HCT116 (cell line): ENCODE measurements at regions not wholly inside any gene's neighbourhood (a gene's known extent, or its start where the extent isn't known, plus 50 kb on each side); places are given as distances from the start of the nearest gene placed in this dataset.

Experiments
- ATAC-seq: fragments of 200-7000 bp; cut with Tn5 transposase; 2 replicates; pipeline ENCODE4 v1.9.1; 2020; ENCODE audit warnings: mild to moderate bottlenecking, moderate library complexity
- BruUV-seq: library from RNA; stranded (reverse); fragments of 400-500 nt; replicated peaks from 2 replicates; lab custom pipeline; 2021; lab: Mats Ljungman, UMichigan
- CTCF ChIA-PET: fragments of 300-600 bp; sonication (Branson Sonifier 250); formaldehyde crosslinking; loops from one replicate; lab custom pipeline; 2021; ENCODE audit warnings: antibody characterized with exemption; lab: Charles Lee
- POLR2A ChIA-PET: fragments of 300-600, 350-600 bp; sonication (Branson Sonifier 250); formaldehyde crosslinking; loops from one replicate; lab custom pipeline; 2021; ENCODE audit warnings: antibody characterized with exemption; lab: Charles Lee
- RAD21 ChIA-PET, 2 experiments: fragments of 300-600 bp; sonication (Branson Sonifier 250); formaldehyde crosslinking; loops; one replicate each; lab custom pipeline; 2023; ENCODE audit warnings: low total read pairs in 2 of 2; ENCODE audit not compliant: uncharacterized antibody in 2 of 2, unreplicated experiment in 2 of 2, low non-redundant PET in 1 of 2; lab: Charles Lee
- DNase-seq: peaks from one replicate; pipeline ENCODE4 v3.0.0-alpha.2; 2010; ENCODE audit warnings: low read depth, low spot score
- H2AFZ ChIP-seq: fragments of 200-600 bp; shearing (Covaris generic), sonication (generic); 2 replicates; pipeline ENCODE4 v1.6.1; 2017; ENCODE audit warnings: low read depth, mixed run types, mixed read lengths, antibody characterized with exemption, low read length; ENCODE audit not compliant: poor library complexity, severe bottlenecking
- H3K27ac ChIP-seq: 2 replicates; pipeline ENCODE4 v1.5.1; 2012; ENCODE audit warnings: low read depth, low read length
- H3K27me3 ChIP-seq: fragments of 200-600 bp; sonication (generic); 2 replicates; pipeline ENCODE4 v1.6.1; 2016; ENCODE audit warnings: mixed run types, low read length, mixed read lengths; ENCODE audit not compliant: insufficient read depth
- H3K36me3 ChIP-seq, 2 experiments: fragments of 200-500 bp in 1 of 2; fragments of 200-600 bp in 1 of 2; sonication (Bioruptor generic) in 1 of 2; sonication (generic) in 1 of 2; 2 replicates each; pipeline versions ENCODE4 v1.5.1 to v1.6.1; 2014 to 2016; ENCODE audit warnings: low read length in 2 of 2, inconsistent platforms in 1 of 2, mixed read lengths in 1 of 2, mixed run types in 1 of 2; ENCODE audit not compliant: insufficient read depth in 2 of 2, control insufficient read depth in 1 of 2
- H3K4me1 ChIP-seq, 2 experiments: fragments of 200-600 bp in 1 of 2; sonication (generic) in 1 of 2; 2 replicates each; pipeline versions ENCODE4 v1.5.1 to v1.6.1; 2012 to 2017; ENCODE audit warnings: low read length in 2 of 2, inconsistent platforms in 1 of 2, mild to moderate bottlenecking in 1 of 2, mixed read lengths in 1 of 2, mixed run types in 1 of 2, moderate library complexity in 1 of 2; ENCODE audit not compliant: insufficient read depth in 2 of 2, control insufficient read depth in 1 of 2
- H3K4me2 ChIP-seq: fragments of 200-600 bp; sonication (generic); 2 replicates; pipeline ENCODE4 v1.6.1; 2017; ENCODE audit warnings: mixed run types, low read length, mixed read lengths
- H3K4me3 ChIP-seq, 2 experiments: fragments of 200-600 bp in 1 of 2; sonication (generic) in 1 of 2; replicated peaks in 1 of 2; 2 replicates each; pipeline ENCODE4 v1.5.1; 2011 to 2016; ENCODE audit warnings: low read length in 2 of 2, control low read depth in 1 of 2, low read depth in 1 of 2, mild to moderate bottlenecking in 1 of 2, mixed read lengths in 1 of 2, mixed run types in 1 of 2
- H3K79me2 ChIP-seq: fragments of 200-600 bp; sonication (generic); 2 replicates; pipeline ENCODE4 v1.6.1; 2017; ENCODE audit warnings: mild to moderate bottlenecking, mixed run types, low read length, moderate library complexity, mixed read lengths; ENCODE audit not compliant: insufficient read depth
- H3K9ac ChIP-seq: fragments of 200-600 bp; sonication (generic); 2 replicates; pipeline ENCODE4 v1.6.1; 2016; ENCODE audit warnings: low read length, mixed read lengths
- H3K9me2 ChIP-seq: fragments of 200-600 bp; sonication (generic), shearing (Covaris generic); 2 replicates; pipeline ENCODE4 v1.6.1; 2017; ENCODE audit warnings: mixed run types, mild to moderate bottlenecking, moderate library complexity; ENCODE audit not compliant: insufficient read depth
- H3K9me3 ChIP-seq, 2 experiments: fragments of 200-500 bp in 1 of 2; fragments of 200-600 bp in 1 of 2; sonication (Bioruptor generic) in 1 of 2; sonication (generic) in 1 of 2; 2 replicates each; pipeline ENCODE4 v1.6.1; 2014 to 2017; ENCODE audit warnings: low read length in 2 of 2, mixed read lengths in 2 of 2, inconsistent platforms in 1 of 2, low read depth in 1 of 2, mild to moderate bottlenecking in 1 of 2, mixed run types in 1 of 2, moderate library complexity in 1 of 2; ENCODE audit not compliant: control insufficient read depth in 1 of 2, insufficient read depth in 1 of 2
- H4K20me1 ChIP-seq: fragments of 200-600 bp; sonication (generic), shearing (Covaris generic); 2 replicates; pipeline ENCODE4 v1.6.1; 2017; ENCODE audit warnings: mixed run types, mild to moderate bottlenecking, moderate library complexity; ENCODE audit not compliant: insufficient read depth
- CBX3 ChIP-seq: IDR thresholded peaks from 2 replicates; pipeline ENCODE4 v1.6.1; 2012; ENCODE audit warnings: low read depth
- CEBPB ChIP-seq: IDR thresholded peaks from 2 replicates; pipeline ENCODE4 v1.6.1; 2012; ENCODE audit warnings: low read depth
- ELF1 ChIP-seq: IDR thresholded peaks from 2 replicates; pipeline ENCODE4 v1.6.1; 2012; ENCODE audit warnings: low read depth, borderline replicate concordance
- EZH2 ChIP-seq: fragments of 200-600 bp; sonication (generic); IDR thresholded peaks from 2 replicates; pipeline ENCODE4 v1.6.1; 2017; ENCODE audit warnings: antibody characterized with exemption, mixed run types
- JUND ChIP-seq: IDR thresholded peaks from 2 replicates; pipeline ENCODE4 v1.6.1; 2012
- POLR2A ChIP-seq: IDR thresholded peaks from 2 replicates; pipeline ENCODE4 v1.7.0; 2011; ENCODE audit warnings: borderline replicate concordance; ENCODE audit not compliant: insufficient read depth, insufficient read length; ENCODE audit errors: extremely low read depth
- POLR2AphosphoS5 ChIP-seq: IDR thresholded peaks from 2 replicates; pipeline ENCODE4 v1.6.1; 2011; ENCODE audit warnings: mild to moderate bottlenecking, low read depth, low read length, moderate library complexity
- RAD21 ChIP-seq: IDR thresholded peaks from 2 replicates; pipeline ENCODE4 v1.6.1; 2012; ENCODE audit warnings: low read depth, mild to moderate bottlenecking
- SIN3A ChIP-seq: IDR thresholded peaks from 2 replicates; pipeline ENCODE4 v1.6.1; 2012; ENCODE audit warnings: low read depth
- SP1 ChIP-seq: IDR thresholded peaks from 2 replicates; pipeline ENCODE4 v1.6.1; 2012; ENCODE audit warnings: low read depth
- SRF ChIP-seq: IDR thresholded peaks from 2 replicates; pipeline ENCODE4 v1.6.1; 2012; ENCODE audit warnings: low read depth
- ZFX ChIP-seq: fragments of 450-650 bp; IDR thresholded peaks from 2 replicates; pipeline ENCODE4 v1.6.1; 2017
- intact Hi-C: fragments of 100-400 bp; cut with micrococcal nuclease; formaldehyde crosslinking; loops from 2 replicates; pipeline ENCODE4 v1.10.0; 2022
- TF ChIP-seq, protein P1 (sequence below), 3 experiments: fragments of 200-600 bp in 1 of 3; sonication (generic) in 1 of 3; IDR thresholded peaks in 2 of 3; conservative IDR thresholded peaks in 1 of 3; 2 replicates each; pipeline ENCODE4 v1.5.1; 2012 to 2017; ENCODE audit warnings: low read depth in 2 of 3, low read length in 2 of 3, antibody characterized with exemption in 1 of 3, borderline replicate concordance in 1 of 3, control low read depth in 1 of 3, mild to moderate bottlenecking in 1 of 3, mixed read lengths in 1 of 3, mixed run types in 1 of 3, moderate library complexity in 1 of 3; ENCODE audit not compliant: insufficient read depth in 1 of 3
- TF ChIP-seq, protein P2 (sequence below): IDR thresholded peaks from 2 replicates; pipeline ENCODE4 v1.6.1; 2012
- TF ChIP-seq, protein P3 (sequence below): IDR thresholded peaks from 2 replicates; pipeline ENCODE4 v1.6.1; 2012
- TF ChIP-seq, protein P4 (sequence below): IDR thresholded peaks from 2 replicates; pipeline ENCODE4 v1.6.1; 2012; ENCODE audit warnings: low read depth

DNA sequence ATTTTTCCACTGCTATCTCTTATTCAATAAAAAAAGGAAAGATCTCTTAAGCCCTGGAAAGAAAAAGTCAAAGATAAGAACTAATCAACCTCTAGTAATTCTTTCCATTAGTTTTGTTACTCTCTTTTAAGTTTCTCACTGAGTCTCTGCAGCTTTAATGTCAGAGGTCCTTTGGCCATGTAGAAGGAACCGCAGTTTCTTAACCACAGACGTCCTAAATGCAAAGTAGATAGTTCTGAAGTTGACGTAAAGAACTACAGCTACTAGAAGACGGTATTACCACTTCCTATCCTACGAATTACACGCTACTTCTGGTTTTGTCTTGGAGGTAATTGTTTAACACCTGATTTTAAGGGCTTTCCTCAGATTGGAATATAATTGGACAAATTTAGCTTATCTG lies 325.9 kb downstream of the ANKRD50 start:
- CTCF ChIA-PET: no interaction called here
- intact Hi-C loops: no loop called here
- TF ChIP-seq EZH2 (no peak), ELF1 (no peak), POLR2A (no peak), SRF (no peak), ZFX (no peak), SP1 (no peak), JUND (no peak), SIN3A (no peak), RAD21 (no peak), CEBPB (no peak)
- TF ChIP-seq, protein P1, sequence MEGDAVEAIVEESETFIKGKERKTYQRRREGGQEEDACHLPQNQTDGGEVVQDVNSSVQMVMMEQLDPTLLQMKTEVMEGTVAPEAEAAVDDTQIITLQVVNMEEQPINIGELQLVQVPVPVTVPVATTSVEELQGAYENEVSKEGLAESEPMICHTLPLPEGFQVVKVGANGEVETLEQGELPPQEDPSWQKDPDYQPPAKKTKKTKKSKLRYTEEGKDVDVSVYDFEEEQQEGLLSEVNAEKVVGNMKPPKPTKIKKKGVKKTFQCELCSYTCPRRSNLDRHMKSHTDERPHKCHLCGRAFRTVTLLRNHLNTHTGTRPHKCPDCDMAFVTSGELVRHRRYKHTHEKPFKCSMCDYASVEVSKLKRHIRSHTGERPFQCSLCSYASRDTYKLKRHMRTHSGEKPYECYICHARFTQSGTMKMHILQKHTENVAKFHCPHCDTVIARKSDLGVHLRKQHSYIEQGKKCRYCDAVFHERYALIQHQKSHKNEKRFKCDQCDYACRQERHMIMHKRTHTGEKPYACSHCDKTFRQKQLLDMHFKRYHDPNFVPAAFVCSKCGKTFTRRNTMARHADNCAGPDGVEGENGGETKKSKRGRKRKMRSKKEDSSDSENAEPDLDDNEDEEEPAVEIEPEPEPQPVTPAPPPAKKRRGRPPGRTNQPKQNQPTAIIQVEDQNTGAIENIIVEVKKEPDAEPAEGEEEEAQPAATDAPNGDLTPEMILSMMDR (IDR thresholded peaks at IDR 0.05 in 2 of 3, conservative IDR thresholded peaks at IDR 0.05 in 1 of 3; ENCODE audit: borderline replicate concordance in 1 of 3, insufficient read depth in 1 of 3, low read depth in 2 of 3, low read length in 2 of 3): no peak
- Histone ChIP-seq H3K4me1 (no peaks in the 10 kb centered on the region), H3K27ac (no peak overlapping the region), H4K20me1 (no peaks in the 10 kb centered on the region), H3K9ac (no peak overlapping the region), H3K9me3 (no peaks in the 10 kb centered on the region), H3K4me2 (no peak overlapping the region), H3K9me2 (no peaks in the 10 kb centered on the region), H3K79me2 (no peaks in the 10 kb centered on the region), H3K36me3 (no peaks in the 10 kb centered on the region), H3K27me3 (no peaks in the 10 kb centered on the region), H3K4me3 (no peak overlapping the region), H2AFZ (no peak overlapping the region)
- POLR2A ChIA-PET: no interaction called here
- RAD21 ChIA-PET: no interaction called here
- ATAC-seq (no peak), DNase-seq (no peak)
- BruUV-seq: no TSS peak

DNA sequence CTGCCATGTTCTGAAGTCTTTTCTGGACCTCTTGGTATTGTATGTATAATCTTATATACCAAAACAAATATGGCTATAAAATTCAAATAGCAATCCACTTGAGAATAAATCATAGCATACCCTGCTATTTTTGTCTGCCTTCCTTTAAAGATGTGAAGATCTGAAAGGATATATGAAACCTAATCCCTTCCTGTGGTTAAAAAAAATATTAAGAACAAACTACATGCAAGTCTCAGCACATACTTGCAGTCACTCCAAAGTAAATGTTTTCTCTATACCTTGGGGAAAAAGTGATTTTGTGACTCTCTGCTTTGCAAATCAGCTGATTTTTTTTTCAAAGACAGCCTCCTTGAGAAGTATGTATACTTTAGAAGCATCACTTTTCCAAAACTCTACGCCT lies 322.9 kb downstream of the ANKRD50 start:
- H3K4me3 ChIP-seq: no peak overlapping the region
- H3K79me2 ChIP-seq: no peaks in the 10 kb centered on the region
- H3K27ac ChIP-seq: no peak overlapping the region
- H3K27me3 ChIP-seq: no peaks in the 10 kb centered on the region
- H3K9me2 ChIP-seq: no peaks in the 10 kb centered on the region
- RAD21 ChIA-PET: no interaction called here
- no peak overlapping the region for H2AFZ ChIP-seq
- H3K4me2 ChIP-seq: no peak overlapping the region
- no peak overlapping the region for H3K9ac ChIP-seq
- DNase-seq (no peak), ATAC-seq (no peak)
- H3K9me3 ChIP-seq: no peaks in the 10 kb centered on the region
- BruUV-seq: no TSS peak
- POLR2A ChIA-PET: no interaction called here
- CTCF ChIA-PET: no interaction called here
- intact Hi-C loops: no loop called here
- H4K20me1 ChIP-seq: no peaks in the 10 kb centered on the region
- no peaks in the 10 kb centered on the region for H3K4me1 ChIP-seq
- H3K36me3 ChIP-seq: no peaks in the 10 kb centered on the region
- TF ChIP-seq POLR2AphosphoS5: no peak
- no peak for TF ChIP-seq CBX3
- TF ChIP-seq, protein P2, sequence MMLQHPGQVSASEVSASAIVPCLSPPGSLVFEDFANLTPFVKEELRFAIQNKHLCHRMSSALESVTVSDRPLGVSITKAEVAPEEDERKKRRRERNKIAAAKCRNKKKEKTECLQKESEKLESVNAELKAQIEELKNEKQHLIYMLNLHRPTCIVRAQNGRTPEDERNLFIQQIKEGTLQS: no peak
- TF ChIP-seq, protein P3, sequence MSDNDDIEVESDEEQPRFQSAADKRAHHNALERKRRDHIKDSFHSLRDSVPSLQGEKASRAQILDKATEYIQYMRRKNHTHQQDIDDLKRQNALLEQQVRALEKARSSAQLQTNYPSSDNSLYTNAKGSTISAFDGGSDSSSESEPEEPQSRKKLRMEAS: no peak
- TF ChIP-seq, protein P4, sequence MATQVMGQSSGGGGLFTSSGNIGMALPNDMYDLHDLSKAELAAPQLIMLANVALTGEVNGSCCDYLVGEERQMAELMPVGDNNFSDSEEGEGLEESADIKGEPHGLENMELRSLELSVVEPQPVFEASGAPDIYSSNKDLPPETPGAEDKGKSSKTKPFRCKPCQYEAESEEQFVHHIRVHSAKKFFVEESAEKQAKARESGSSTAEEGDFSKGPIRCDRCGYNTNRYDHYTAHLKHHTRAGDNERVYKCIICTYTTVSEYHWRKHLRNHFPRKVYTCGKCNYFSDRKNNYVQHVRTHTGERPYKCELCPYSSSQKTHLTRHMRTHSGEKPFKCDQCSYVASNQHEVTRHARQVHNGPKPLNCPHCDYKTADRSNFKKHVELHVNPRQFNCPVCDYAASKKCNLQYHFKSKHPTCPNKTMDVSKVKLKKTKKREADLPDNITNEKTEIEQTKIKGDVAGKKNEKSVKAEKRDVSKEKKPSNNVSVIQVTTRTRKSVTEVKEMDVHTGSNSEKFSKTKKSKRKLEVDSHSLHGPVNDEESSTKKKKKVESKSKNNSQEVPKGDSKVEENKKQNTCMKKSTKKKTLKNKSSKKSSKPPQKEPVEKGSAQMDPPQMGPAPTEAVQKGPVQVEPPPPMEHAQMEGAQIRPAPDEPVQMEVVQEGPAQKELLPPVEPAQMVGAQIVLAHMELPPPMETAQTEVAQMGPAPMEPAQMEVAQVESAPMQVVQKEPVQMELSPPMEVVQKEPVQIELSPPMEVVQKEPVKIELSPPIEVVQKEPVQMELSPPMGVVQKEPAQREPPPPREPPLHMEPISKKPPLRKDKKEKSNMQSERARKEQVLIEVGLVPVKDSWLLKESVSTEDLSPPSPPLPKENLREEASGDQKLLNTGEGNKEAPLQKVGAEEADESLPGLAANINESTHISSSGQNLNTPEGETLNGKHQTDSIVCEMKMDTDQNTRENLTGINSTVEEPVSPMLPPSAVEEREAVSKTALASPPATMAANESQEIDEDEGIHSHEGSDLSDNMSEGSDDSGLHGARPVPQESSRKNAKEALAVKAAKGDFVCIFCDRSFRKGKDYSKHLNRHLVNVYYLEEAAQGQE: no peak
